ENCODE measurements at regions not wholly inside any gene's neighbourhood (a gene's known extent, or its start where the extent isn't known, plus 50 kb on each side); places are given as distances from the start of the nearest gene placed in this dataset.

GRCh38 chr4:123298261-123298660 lies 98.3 kb upstream of the SPRY1 start:
- TF ChIP-seq, protein P1, sequence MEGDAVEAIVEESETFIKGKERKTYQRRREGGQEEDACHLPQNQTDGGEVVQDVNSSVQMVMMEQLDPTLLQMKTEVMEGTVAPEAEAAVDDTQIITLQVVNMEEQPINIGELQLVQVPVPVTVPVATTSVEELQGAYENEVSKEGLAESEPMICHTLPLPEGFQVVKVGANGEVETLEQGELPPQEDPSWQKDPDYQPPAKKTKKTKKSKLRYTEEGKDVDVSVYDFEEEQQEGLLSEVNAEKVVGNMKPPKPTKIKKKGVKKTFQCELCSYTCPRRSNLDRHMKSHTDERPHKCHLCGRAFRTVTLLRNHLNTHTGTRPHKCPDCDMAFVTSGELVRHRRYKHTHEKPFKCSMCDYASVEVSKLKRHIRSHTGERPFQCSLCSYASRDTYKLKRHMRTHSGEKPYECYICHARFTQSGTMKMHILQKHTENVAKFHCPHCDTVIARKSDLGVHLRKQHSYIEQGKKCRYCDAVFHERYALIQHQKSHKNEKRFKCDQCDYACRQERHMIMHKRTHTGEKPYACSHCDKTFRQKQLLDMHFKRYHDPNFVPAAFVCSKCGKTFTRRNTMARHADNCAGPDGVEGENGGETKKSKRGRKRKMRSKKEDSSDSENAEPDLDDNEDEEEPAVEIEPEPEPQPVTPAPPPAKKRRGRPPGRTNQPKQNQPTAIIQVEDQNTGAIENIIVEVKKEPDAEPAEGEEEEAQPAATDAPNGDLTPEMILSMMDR (conservative IDR thresholded peaks at IDR 0.05; ENCODE audit: low read length), result no peak
- TF ChIP-seq EZH2phosphoT487 (IDR thresholded peaks at IDR 0.05; ENCODE audit: borderline replicate concordance, low read depth, low read length), result no peak

Data from OCI-LY7 (cell line).